WERI-Rb-1 (cell line): ENCODE measurements at regions not wholly inside any gene's neighbourhood (a gene's known extent, or its start where the extent isn't known, plus 50 kb on each side); places are given as distances from the start of the nearest gene placed in this dataset.

ENCODE experiments used
- DNase-seq: peaks from one replicate; pipeline ENCODE4 v3.0.0-alpha.2; 2020
- H3K27ac ChIP-seq: fragments of 250-450 bp; sonication (Bioruptor Pico); 2 replicates; pipeline ENCODE4 v1.5.1; 2020; ENCODE audit warnings: mild to moderate bottlenecking, moderate library complexity
- H3K27me3 ChIP-seq: fragments of 250-450 bp; sonication (Bioruptor Pico); 2 replicates; pipeline ENCODE4 v1.5.1; 2021; ENCODE audit warnings: mild to moderate bottlenecking, low read depth, moderate library complexity; ENCODE audit not compliant: insufficient read depth, severe bottlenecking
- H3K36me3 ChIP-seq: fragments of 250-450 bp; sonication (Bioruptor Pico); 2 replicates; pipeline ENCODE4 v1.5.1; 2020; ENCODE audit warnings: mild to moderate bottlenecking, moderate library complexity
- H3K4me3 ChIP-seq: 2 replicates; pipeline ENCODE4 v1.5.1; 2011; ENCODE audit warnings: low read depth, mild to moderate bottlenecking, control low read depth, low read length
- H3K9me3 ChIP-seq: fragments of 250-450 bp; sonication (Bioruptor Pico); 2 replicates; pipeline ENCODE4 v1.5.1; 2021; ENCODE audit warnings: mild to moderate bottlenecking, moderate library complexity; ENCODE audit not compliant: severe bottlenecking
- TF ChIP-seq, protein P1 (sequence below): IDR thresholded peaks from 2 replicates; pipeline ENCODE4 v1.5.1; 2011; ENCODE audit warnings: low read depth, mild to moderate bottlenecking, control low read depth, inconsistent platforms, low read length

DNA sequence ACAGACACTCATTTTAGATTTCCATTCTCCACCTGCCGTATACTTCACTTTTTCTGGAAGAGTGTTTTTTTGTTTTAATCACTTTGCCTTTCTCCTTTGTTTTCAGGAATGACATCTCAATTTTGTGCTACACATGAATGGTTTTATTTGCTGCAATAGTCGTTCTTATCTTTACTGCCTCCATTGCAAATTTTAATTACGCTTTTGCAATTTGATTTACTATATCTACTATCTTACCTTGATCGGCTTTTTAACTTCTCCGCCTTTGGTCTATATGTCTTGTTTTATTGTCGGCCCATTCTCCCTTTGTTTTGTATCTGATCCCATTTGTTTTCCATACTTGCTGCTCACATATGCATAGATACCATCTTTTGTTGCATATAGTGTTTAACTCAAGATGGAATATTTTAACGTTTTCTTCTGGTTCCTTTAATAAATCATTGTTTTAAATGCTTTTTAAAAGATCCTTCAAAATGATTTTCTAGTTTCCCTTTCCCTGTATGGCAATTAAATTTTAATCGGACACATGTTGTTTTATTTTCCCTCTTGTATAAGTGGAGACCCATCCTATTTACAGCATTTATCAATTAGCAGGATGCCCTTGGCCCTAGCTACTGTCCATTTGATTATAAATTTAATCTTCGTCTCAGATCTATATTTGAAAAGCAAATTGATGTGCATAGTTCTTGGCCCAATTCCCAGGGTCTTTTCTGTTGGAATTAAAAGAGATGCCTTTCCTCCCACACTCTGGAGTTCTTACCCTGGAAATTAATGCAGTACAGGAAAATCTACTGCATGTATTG is 97.2 kb upstream of the CNTN4 start:
- Histone ChIP-seq H3K27ac (no peak overlapping the region), H3K27me3 (no peaks in the 10 kb centered on the region), H3K9me3 (no peaks in the 10 kb centered on the region), H3K36me3 (no peaks in the 10 kb centered on the region), H3K4me3 (no peak overlapping the region)
- no peak for DNase-seq
- TF ChIP-seq, protein P1, sequence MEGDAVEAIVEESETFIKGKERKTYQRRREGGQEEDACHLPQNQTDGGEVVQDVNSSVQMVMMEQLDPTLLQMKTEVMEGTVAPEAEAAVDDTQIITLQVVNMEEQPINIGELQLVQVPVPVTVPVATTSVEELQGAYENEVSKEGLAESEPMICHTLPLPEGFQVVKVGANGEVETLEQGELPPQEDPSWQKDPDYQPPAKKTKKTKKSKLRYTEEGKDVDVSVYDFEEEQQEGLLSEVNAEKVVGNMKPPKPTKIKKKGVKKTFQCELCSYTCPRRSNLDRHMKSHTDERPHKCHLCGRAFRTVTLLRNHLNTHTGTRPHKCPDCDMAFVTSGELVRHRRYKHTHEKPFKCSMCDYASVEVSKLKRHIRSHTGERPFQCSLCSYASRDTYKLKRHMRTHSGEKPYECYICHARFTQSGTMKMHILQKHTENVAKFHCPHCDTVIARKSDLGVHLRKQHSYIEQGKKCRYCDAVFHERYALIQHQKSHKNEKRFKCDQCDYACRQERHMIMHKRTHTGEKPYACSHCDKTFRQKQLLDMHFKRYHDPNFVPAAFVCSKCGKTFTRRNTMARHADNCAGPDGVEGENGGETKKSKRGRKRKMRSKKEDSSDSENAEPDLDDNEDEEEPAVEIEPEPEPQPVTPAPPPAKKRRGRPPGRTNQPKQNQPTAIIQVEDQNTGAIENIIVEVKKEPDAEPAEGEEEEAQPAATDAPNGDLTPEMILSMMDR: no peak

- no peaks in the 10 kb centered on the region for H3K36me3 ChIP-seq
- no peak for DNase-seq
- H3K4me3 ChIP-seq: no peak overlapping the region
- H3K27me3 ChIP-seq: no peaks in the 10 kb centered on the region
- no peak overlapping the region for H3K27ac ChIP-seq
- no peaks in the 10 kb centered on the region for H3K9me3 ChIP-seq
- TF ChIP-seq, protein P1: no peak
Measured at GRCh38 chr3:2023959-2024358, 74.7 kb upstream of the CNTN4 start.

DNA sequence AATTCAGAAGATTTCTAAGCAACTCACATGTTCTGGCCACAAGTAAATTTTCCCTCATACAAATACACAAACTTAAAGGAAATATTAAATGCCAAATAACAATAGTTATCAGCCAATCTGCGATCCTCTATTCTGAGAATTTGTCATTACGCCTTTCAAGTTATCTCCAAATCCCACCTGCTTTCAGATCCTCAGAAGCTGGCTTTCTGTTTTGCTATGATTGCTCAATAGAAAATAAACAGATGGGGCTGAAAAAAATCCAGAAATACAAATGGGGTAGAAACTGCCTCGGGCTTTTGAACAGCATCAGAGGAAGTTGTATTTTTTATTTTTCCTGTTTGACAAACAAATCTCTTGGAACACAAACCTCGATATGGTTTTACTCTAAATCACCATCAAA is 74.0 kb upstream of the CNTN4 start:
- no peaks in the 10 kb centered on the region for H3K36me3 ChIP-seq
- no peak overlapping the region for H3K4me3 ChIP-seq
- DNase-seq: no peak
- H3K27ac ChIP-seq: no peak overlapping the region
- TF ChIP-seq, protein P1: no peak
- H3K9me3 ChIP-seq: no peaks in the 10 kb centered on the region
- H3K27me3 ChIP-seq: no peaks in the 10 kb centered on the region

- Histone ChIP-seq H3K4me3 (no peak overlapping the region), H3K36me3 (no peaks in the 10 kb centered on the region), H3K27me3 (no peaks in the 10 kb centered on the region), H3K27ac (no peak overlapping the region), H3K9me3 (no peaks in the 10 kb centered on the region)
- no peak for DNase-seq
- TF ChIP-seq, protein P1: no peak
Measured at GRCh38 chr3:2029559-2029958, 69.1 kb upstream of the CNTN4 start.

GRCh38 chr3:2036076-2036475 is 62.6 kb upstream of the CNTN4 start:
- no peak for DNase-seq
- Histone ChIP-seq H3K36me3 (no peaks in the 10 kb centered on the region), H3K9me3 (no peaks in the 10 kb centered on the region), H3K27me3 (no peaks in the 10 kb centered on the region), H3K27ac (no peak overlapping the region), H3K4me3 (no peak overlapping the region)
- TF ChIP-seq, protein P1: no peak

DNA sequence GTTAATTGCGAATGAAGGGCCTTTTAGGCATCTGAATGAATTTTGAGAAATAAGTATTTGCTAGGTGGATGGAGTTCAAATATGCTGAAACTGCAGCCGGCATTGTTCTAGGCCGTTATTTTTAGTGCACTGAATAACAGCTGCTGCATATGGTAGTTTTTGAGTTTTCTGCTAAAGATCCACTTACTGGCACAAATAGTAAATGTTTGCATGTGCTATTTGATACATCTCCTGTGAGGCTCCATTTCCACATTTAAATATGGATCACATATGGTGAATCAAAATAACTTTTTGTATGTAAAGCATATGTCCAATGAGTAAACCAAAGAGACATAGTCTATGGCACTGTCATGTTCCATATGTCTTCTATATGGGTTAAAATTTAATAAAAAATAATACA is 56.7 kb upstream of the CNTN4 start:
- TF ChIP-seq, protein P1: no peak
- DNase-seq: no peak

More for the DNA sequence above, 56.7 kb upstream of the CNTN4 start:
- H3K27ac ChIP-seq: no peak overlapping the region
- no peaks in the 10 kb centered on the region for H3K27me3 ChIP-seq
- H3K4me3 ChIP-seq: no peak overlapping the region
- H3K9me3 ChIP-seq: no peaks in the 10 kb centered on the region
- H3K36me3 ChIP-seq: no peaks in the 10 kb centered on the region
